GM18909 (cell line): ENCODE measurements at regions not wholly inside any gene's neighbourhood (a gene's known extent, or its start where the extent isn't known, plus 50 kb on each side); places are given as distances from the start of the nearest gene placed in this dataset.
A peak's percentile ranks its signal among the peaks of the same experiment; 100 is the strongest.
"Not testable (repeated sequence)": the region's sequence is repeated elsewhere in the genome, so short reads cannot be mapped to it uniquely, and the experiment has no call there.

ENCODE experiments used
- ATAC-seq: cut with Tn5 transposase; IDR thresholded peaks from one replicate; pipeline ENCODE4 v1.9.1; 2021; ENCODE audit warnings: mild to moderate bottlenecking; ENCODE audit not compliant: unreplicated experiment, poor library complexity

- no peak for ATAC-seq
Observed at GRCh38 chr10:11668847-11669610, 57.6 kb upstream of the USP6NL start.

- ATAC-seq, result no peak
Observed at GRCh38 chr10:11667756-11668155, 56.3 kb upstream of the USP6NL start.

- ATAC-seq, result peak; percentile 80
Observed at GRCh38 chr10:11663763-11664555, 52.5 kb upstream of the USP6NL start.

- not testable (repeated sequence) for ATAC-seq
Observed at GRCh38 chr10:11663126-11663515, 51.7 kb upstream of the USP6NL start.

GRCh38 chr10:11661441-11661840 lies 50.0 kb upstream of the USP6NL start:
- ATAC-seq, result no peak
